ENCODE measurements at regions not wholly inside any gene's neighbourhood (a gene's known extent, or its start where the extent isn't known, plus 50 kb on each side); places are given as distances from the start of the nearest gene placed in this dataset.

DNA sequence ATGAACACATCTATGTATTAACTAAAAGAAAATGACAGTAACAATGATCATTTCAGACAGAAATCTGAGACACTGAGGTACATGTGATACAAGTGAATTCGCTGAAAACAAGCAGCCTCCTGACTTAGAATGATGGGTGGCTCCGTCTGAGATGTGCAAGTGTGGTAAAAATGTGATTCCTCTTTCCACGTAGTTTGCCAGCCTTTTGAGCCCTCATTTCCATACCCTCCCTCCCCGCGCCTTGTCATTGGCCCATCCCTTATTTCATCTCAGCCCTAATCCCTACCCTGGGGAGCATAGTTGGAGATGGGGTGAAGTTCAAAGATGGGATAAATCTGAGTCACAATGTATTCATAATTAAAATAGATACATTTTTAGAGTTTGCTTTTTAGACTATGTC lies 107.8 kb downstream of the BMP4 start:
- no CpG with 5 or more reads among the region's 5 CpGs for WGBS (ENCODE audit: insufficient coverage)
- intact Hi-C loops (cut with micrococcal nuclease), result no loop called here
- Mint-ChIP-seq H3K9me3 (ENCODE audit: insufficient read depth) (peaks cover 3% of the 10 kb centered on the region), H3K27me3 (no peaks in the 10 kb centered on the region), H3K27ac (no peak overlapping the region), H3K4me3 (no peak overlapping the region), H3K4me1 (no peaks in the 10 kb centered on the region)
- TF ChIP-seq, protein P1, sequence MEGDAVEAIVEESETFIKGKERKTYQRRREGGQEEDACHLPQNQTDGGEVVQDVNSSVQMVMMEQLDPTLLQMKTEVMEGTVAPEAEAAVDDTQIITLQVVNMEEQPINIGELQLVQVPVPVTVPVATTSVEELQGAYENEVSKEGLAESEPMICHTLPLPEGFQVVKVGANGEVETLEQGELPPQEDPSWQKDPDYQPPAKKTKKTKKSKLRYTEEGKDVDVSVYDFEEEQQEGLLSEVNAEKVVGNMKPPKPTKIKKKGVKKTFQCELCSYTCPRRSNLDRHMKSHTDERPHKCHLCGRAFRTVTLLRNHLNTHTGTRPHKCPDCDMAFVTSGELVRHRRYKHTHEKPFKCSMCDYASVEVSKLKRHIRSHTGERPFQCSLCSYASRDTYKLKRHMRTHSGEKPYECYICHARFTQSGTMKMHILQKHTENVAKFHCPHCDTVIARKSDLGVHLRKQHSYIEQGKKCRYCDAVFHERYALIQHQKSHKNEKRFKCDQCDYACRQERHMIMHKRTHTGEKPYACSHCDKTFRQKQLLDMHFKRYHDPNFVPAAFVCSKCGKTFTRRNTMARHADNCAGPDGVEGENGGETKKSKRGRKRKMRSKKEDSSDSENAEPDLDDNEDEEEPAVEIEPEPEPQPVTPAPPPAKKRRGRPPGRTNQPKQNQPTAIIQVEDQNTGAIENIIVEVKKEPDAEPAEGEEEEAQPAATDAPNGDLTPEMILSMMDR (IDR thresholded peaks at IDR 0.05), result no peak
- no peak overlapping the region for H3K4me3 ChIP-seq (ENCODE audit: control extremely low read depth in 1 of 5, extremely low read depth in 1 of 5, insufficient read depth in 1 of 5, low read depth in 2 of 5, low read length in 4 of 5)
- H3K9me3 ChIP-seq (ENCODE audit: control extremely low read depth in 1 of 3, control insufficient read depth in 2 of 3, insufficient read depth in 1 of 3, low read length in 2 of 3), result no peaks in the 10 kb centered on the region
- H3K4me1 ChIP-seq (ENCODE audit: control insufficient read depth in 2 of 2, insufficient read depth in 2 of 2, low read length in 2 of 2), result no peaks in the 10 kb centered on the region
- CTCF ChIA-PET, result no interaction called here
- ATAC-seq (ENCODE audit: low read depth) (no peak), DNase-seq (no peak)
- POLR2A ChIA-PET, result no interaction called here
- no peak overlapping the region for H3K9ac ChIP-seq (ENCODE audit: low read length)
- no peak overlapping the region for H3K27ac ChIP-seq (ENCODE audit: low read length in 2 of 2)
- H3K27me3 ChIP-seq (replicated peaks in 1 of 4; ENCODE audit: control extremely low read depth in 1 of 4, control insufficient read depth in 3 of 4, insufficient read depth in 4 of 4, low read length in 3 of 4), result no peaks in the 10 kb centered on the region
- no peaks in the 10 kb centered on the region for H3K79me2 ChIP-seq (ENCODE audit: control insufficient read depth, insufficient read depth, low read length)
- H2AFZ ChIP-seq (ENCODE audit: insufficient read depth, low read depth, low read length, poor library complexity, severe bottlenecking), result no peak overlapping the region
- no peaks in the 10 kb centered on the region for H4K20me1 ChIP-seq (ENCODE audit: control insufficient read depth, insufficient read depth, low read length, poor library complexity, severe bottlenecking)
- no peak overlapping the region for H3K4me2 ChIP-seq (replicated peaks; ENCODE audit: low read depth, low read length, poor library complexity, severe bottlenecking)
- H3K36me3 ChIP-seq (replicated peaks in 1 of 2; ENCODE audit: control extremely low read depth in 1 of 2, control insufficient read depth in 1 of 2, extremely low read depth in 1 of 2, insufficient read depth in 2 of 2, low read length in 1 of 2), result no peaks in the 10 kb centered on the region

- Mint-ChIP-seq H3K27me3 (no peaks in the 10 kb centered on the region), H3K27ac (no peak overlapping the region), H3K4me3 (no peak overlapping the region), H3K4me1 (no peaks in the 10 kb centered on the region), H3K9me3 (ENCODE audit: insufficient read depth) (peaks cover 3% of the 10 kb centered on the region)
- Histone ChIP-seq H3K27me3 (replicated peaks in 1 of 4; ENCODE audit: control extremely low read depth in 1 of 4, control insufficient read depth in 3 of 4, insufficient read depth in 4 of 4, low read length in 3 of 4) (peaks cover 0 to 2% (median 0%) of the 10 kb centered on the region in 4 experiments), H3K4me1 (ENCODE audit: control insufficient read depth in 2 of 2, insufficient read depth in 2 of 2, low read length in 2 of 2) (no peaks in the 10 kb centered on the region), H2AFZ (ENCODE audit: insufficient read depth, low read depth, low read length, poor library complexity, severe bottlenecking) (no peak overlapping the region), H3K36me3 (replicated peaks in 1 of 2; ENCODE audit: control extremely low read depth in 1 of 2, control insufficient read depth in 1 of 2, extremely low read depth in 1 of 2, insufficient read depth in 2 of 2, low read length in 1 of 2) (no peaks in the 10 kb centered on the region), H3K9me3 (ENCODE audit: control extremely low read depth in 1 of 3, control insufficient read depth in 2 of 3, insufficient read depth in 1 of 3, low read length in 2 of 3) (no peaks in the 10 kb centered on the region), H3K27ac (ENCODE audit: low read length in 2 of 2) (no peak overlapping the region), H3K9ac (ENCODE audit: low read length) (no peak overlapping the region), H3K4me3 (ENCODE audit: control extremely low read depth in 1 of 5, extremely low read depth in 1 of 5, insufficient read depth in 1 of 5, low read depth in 2 of 5, low read length in 4 of 5) (no peak overlapping the region), H4K20me1 (ENCODE audit: control insufficient read depth, insufficient read depth, low read length, poor library complexity, severe bottlenecking) (no peaks in the 10 kb centered on the region), H3K79me2 (ENCODE audit: control insufficient read depth, insufficient read depth, low read length) (no peaks in the 10 kb centered on the region), H3K4me2 (replicated peaks; ENCODE audit: low read depth, low read length, poor library complexity, severe bottlenecking) (no peak overlapping the region)
- ATAC-seq (ENCODE audit: low read depth) (no peak), DNase-seq (no peak)
- CTCF ChIA-PET, result no interaction called here
- TF ChIP-seq, protein P1 (IDR thresholded peaks at IDR 0.05), result no peak
- TF ChIP-seq EZH2 (IDR thresholded peaks at IDR 0.05; ENCODE audit: borderline replicate concordance, insufficient read depth, low read depth, low read length, poor library complexity, severe bottlenecking), result no peak
- POLR2A ChIA-PET, result no interaction called here
- WGBS (ENCODE audit: insufficient coverage), result no CpG with 5 or more reads among the region's 7 CpGs
- intact Hi-C loops (cut with micrococcal nuclease), result no loop called here
Measured at GRCh38 chr14:53847881-53848280, 108.7 kb downstream of the BMP4 start.

Data from B cell (primary cell).